ENCODE measurements at regions not wholly inside any gene's neighbourhood (a gene's known extent, or its start where the extent isn't known, plus 50 kb on each side); places are given as distances from the start of the nearest gene placed in this dataset.

- Histone ChIP-seq H3K79me1 (ENCODE audit: low read length) (no peaks in the 10 kb centered on the region), H3K9ac (ENCODE audit: low read length) (no peak overlapping the region), H3K27ac (ENCODE audit: low read depth, low read length) (no peak overlapping the region), H2AK5ac (ENCODE audit: low read length) (no peak overlapping the region), H2BK12ac (ENCODE audit: low read length) (no peak overlapping the region), H4K8ac (ENCODE audit: low read depth, low read length) (no peak overlapping the region), H2BK120ac (ENCODE audit: insufficient read depth, low read length, poor library complexity) (no peak overlapping the region), H3K27me3 (ENCODE audit: insufficient read depth, low read length) (no peaks in the 10 kb centered on the region), H3K4me1 (ENCODE audit: control insufficient read depth in 1 of 2, insufficient read depth in 2 of 2, low read length in 2 of 2) (no peaks in the 10 kb centered on the region), H3K36me3 (ENCODE audit: control insufficient read depth in 1 of 2, insufficient read depth in 2 of 2, low read length in 2 of 2) (no peaks in the 10 kb centered on the region), H3K4ac (ENCODE audit: low read depth, low read length) (no peak overlapping the region), H3K79me2 (ENCODE audit: control insufficient read depth, insufficient read depth, low read length, poor library complexity) (no peaks in the 10 kb centered on the region), H2BK5ac (ENCODE audit: low read depth, low read length, poor library complexity) (no peak overlapping the region), H3K4me3 (ENCODE audit: low read depth, low read length) (no peak overlapping the region), H3K23ac (ENCODE audit: low read length) (no peak overlapping the region), H2AFZ (ENCODE audit: insufficient read depth, low read length, poor library complexity) (no peak overlapping the region), H4K12ac (ENCODE audit: low read depth, low read length) (no peak overlapping the region), H3K14ac (ENCODE audit: low read length) (no peak overlapping the region), H3K18ac (ENCODE audit: low read length) (no peak overlapping the region), H3K9me3 (ENCODE audit: insufficient read depth, low read depth, low read length) (peaks cover 5% of the 10 kb centered on the region), H3K4me2 (ENCODE audit: low read length) (no peak overlapping the region), H4K91ac (ENCODE audit: low read depth, low read length) (no peak overlapping the region)
- whole genome bisulfite sequencing (ENCODE audit: extremely low coverage, insufficient coverage, insufficient read length) = no CpG with 5 or more reads among the region's 2 CpGs
- no peak for DNase-seq
These were observed 305.0 kb upstream of the CCNH start for GRCh38 chr5:87717761-87718160.

- no peak overlapping the region for H4K8ac ChIP-seq (ENCODE audit: low read depth, low read length)
- H4K91ac ChIP-seq (ENCODE audit: low read depth, low read length) = no peak overlapping the region
- DNase-seq = no peak
- H2AFZ ChIP-seq (ENCODE audit: insufficient read depth, low read length, poor library complexity) = no peak overlapping the region
- no peak overlapping the region for H2BK5ac ChIP-seq (ENCODE audit: low read depth, low read length, poor library complexity)
- no peak overlapping the region for H2BK120ac ChIP-seq (ENCODE audit: insufficient read depth, low read length, poor library complexity)
- H3K4me1 ChIP-seq (ENCODE audit: control insufficient read depth in 1 of 2, insufficient read depth in 2 of 2, low read length in 2 of 2) = no peaks in the 10 kb centered on the region
- peaks cover under 1% of the 10 kb centered on the region for H3K9me3 ChIP-seq (ENCODE audit: insufficient read depth, low read depth, low read length)
- H3K14ac ChIP-seq (ENCODE audit: low read length) = no peak overlapping the region
- no peaks in the 10 kb centered on the region for H3K79me2 ChIP-seq (ENCODE audit: control insufficient read depth, insufficient read depth, low read length, poor library complexity)
- no peaks in the 10 kb centered on the region for H3K79me1 ChIP-seq (ENCODE audit: low read length)
- no peak overlapping the region for H2AK5ac ChIP-seq (ENCODE audit: low read length)
- H3K4me2 ChIP-seq (ENCODE audit: low read length) = no peak overlapping the region
- H3K27me3 ChIP-seq (ENCODE audit: insufficient read depth, low read length) = no peaks in the 10 kb centered on the region
- H3K9ac ChIP-seq (ENCODE audit: low read length) = no peak overlapping the region
- no peak overlapping the region for H3K4ac ChIP-seq (ENCODE audit: low read depth, low read length)
- H3K27ac ChIP-seq (ENCODE audit: low read depth, low read length) = no peak overlapping the region
- H3K36me3 ChIP-seq (ENCODE audit: control insufficient read depth in 1 of 2, insufficient read depth in 2 of 2, low read length in 2 of 2) = no peaks in the 10 kb centered on the region
- WGBS (ENCODE audit: extremely low coverage, insufficient coverage, insufficient read length) = no CpG with 5 or more reads among the region's 1 CpG
- no peak overlapping the region for H3K23ac ChIP-seq (ENCODE audit: low read length)
- no peak overlapping the region for H4K12ac ChIP-seq (ENCODE audit: low read depth, low read length)
- H3K4me3 ChIP-seq (ENCODE audit: low read depth, low read length) = no peak overlapping the region
- no peak overlapping the region for H3K18ac ChIP-seq (ENCODE audit: low read length)
- no peak overlapping the region for H2BK12ac ChIP-seq (ENCODE audit: low read length)
These were observed 293.1 kb upstream of the CCNH start for GRCh38 chr5:87705876-87706275.

- Histone ChIP-seq H2BK12ac (ENCODE audit: low read length) (no peak overlapping the region), H3K79me2 (ENCODE audit: control insufficient read depth, insufficient read depth, low read length, poor library complexity) (no peaks in the 10 kb centered on the region), H3K27me3 (ENCODE audit: insufficient read depth, low read length) (no peaks in the 10 kb centered on the region), H2BK5ac (ENCODE audit: low read depth, low read length, poor library complexity) (no peak overlapping the region), H3K18ac (ENCODE audit: low read length) (no peak overlapping the region), H4K8ac (ENCODE audit: low read depth, low read length) (no peak overlapping the region), H3K4ac (ENCODE audit: low read depth, low read length) (no peak overlapping the region), H3K14ac (ENCODE audit: low read length) (no peak overlapping the region), H3K4me1 (ENCODE audit: control insufficient read depth in 1 of 2, insufficient read depth in 2 of 2, low read length in 2 of 2) (no peaks in the 10 kb centered on the region), H3K36me3 (ENCODE audit: control insufficient read depth in 1 of 2, insufficient read depth in 2 of 2, low read length in 2 of 2) (no peaks in the 10 kb centered on the region), H4K12ac (ENCODE audit: low read depth, low read length) (no peak overlapping the region), H3K4me2 (ENCODE audit: low read length) (no peak overlapping the region), H3K4me3 (ENCODE audit: low read depth, low read length) (no peak overlapping the region), H3K23ac (ENCODE audit: low read length) (no peak overlapping the region), H2AFZ (ENCODE audit: insufficient read depth, low read length, poor library complexity) (no peak overlapping the region), H3K79me1 (ENCODE audit: low read length) (no peaks in the 10 kb centered on the region), H3K9ac (ENCODE audit: low read length) (no peak overlapping the region), H4K91ac (ENCODE audit: low read depth, low read length) (no peak overlapping the region), H2AK5ac (ENCODE audit: low read length) (no peak overlapping the region), H3K27ac (ENCODE audit: low read depth, low read length) (no peak overlapping the region), H2BK120ac (ENCODE audit: insufficient read depth, low read length, poor library complexity) (no peak overlapping the region), H3K9me3 (ENCODE audit: insufficient read depth, low read depth, low read length) (no peaks in the 10 kb centered on the region)
- no CpG with 5 or more reads among the region's 1 CpG for WGBS (ENCODE audit: extremely low coverage, insufficient coverage, insufficient read length)
- DNase-seq = no peak
These were observed 274.2 kb upstream of the CCNH start for GRCh38 chr5:87686975-87687374.

GRCh38 chr5:87686018-87686417, 273.3 kb upstream of the CCNH start:
- H4K12ac ChIP-seq (ENCODE audit: low read depth, low read length) = no peak overlapping the region
- H3K14ac ChIP-seq (ENCODE audit: low read length) = no peak overlapping the region
- H4K8ac ChIP-seq (ENCODE audit: low read depth, low read length) = no peak overlapping the region
- peak in 1 of 2 donors; percentile 49 for DNase-seq
- no peak overlapping the region for H2AFZ ChIP-seq (ENCODE audit: insufficient read depth, low read length, poor library complexity)
- H3K79me1 ChIP-seq (ENCODE audit: low read length) = no peaks in the 10 kb centered on the region
- H3K18ac ChIP-seq (ENCODE audit: low read length) = no peak overlapping the region
- H3K27me3 ChIP-seq (ENCODE audit: insufficient read depth, low read length) = no peaks in the 10 kb centered on the region
- H3K4me3 ChIP-seq (ENCODE audit: low read depth, low read length) = no peak overlapping the region
- no peaks in the 10 kb centered on the region for H3K9me3 ChIP-seq (ENCODE audit: insufficient read depth, low read depth, low read length)
- no peak overlapping the region for H3K9ac ChIP-seq (ENCODE audit: low read length)
- no peak overlapping the region for H2AK5ac ChIP-seq (ENCODE audit: low read length)
- no peak overlapping the region for H3K4me2 ChIP-seq (ENCODE audit: low read length)
- H3K23ac ChIP-seq (ENCODE audit: low read length) = no peak overlapping the region
- H3K4me1 ChIP-seq (ENCODE audit: control insufficient read depth in 1 of 2, insufficient read depth in 2 of 2, low read length in 2 of 2) = no peaks in the 10 kb centered on the region
- no peak overlapping the region for H2BK12ac ChIP-seq (ENCODE audit: low read length)
- H2BK120ac ChIP-seq (ENCODE audit: insufficient read depth, low read length, poor library complexity) = no peak overlapping the region
- no peaks in the 10 kb centered on the region for H3K79me2 ChIP-seq (ENCODE audit: control insufficient read depth, insufficient read depth, low read length, poor library complexity)
- no peak overlapping the region for H2BK5ac ChIP-seq (ENCODE audit: low read depth, low read length, poor library complexity)
- no peaks in the 10 kb centered on the region for H3K36me3 ChIP-seq (ENCODE audit: control insufficient read depth in 1 of 2, insufficient read depth in 2 of 2, low read length in 2 of 2)
- no peak overlapping the region for H4K91ac ChIP-seq (ENCODE audit: low read depth, low read length)
- no peak overlapping the region for H3K27ac ChIP-seq (ENCODE audit: low read depth, low read length)
- H3K4ac ChIP-seq (ENCODE audit: low read depth, low read length) = no peak overlapping the region

Data from trophoblast cell (in vitro differentiated cells and primary cell).